ENCODE measurements at regions not wholly inside any gene's neighbourhood (a gene's known extent, or its start where the extent isn't known, plus 50 kb on each side); places are given as distances from the start of the nearest gene placed in this dataset.

DNA sequence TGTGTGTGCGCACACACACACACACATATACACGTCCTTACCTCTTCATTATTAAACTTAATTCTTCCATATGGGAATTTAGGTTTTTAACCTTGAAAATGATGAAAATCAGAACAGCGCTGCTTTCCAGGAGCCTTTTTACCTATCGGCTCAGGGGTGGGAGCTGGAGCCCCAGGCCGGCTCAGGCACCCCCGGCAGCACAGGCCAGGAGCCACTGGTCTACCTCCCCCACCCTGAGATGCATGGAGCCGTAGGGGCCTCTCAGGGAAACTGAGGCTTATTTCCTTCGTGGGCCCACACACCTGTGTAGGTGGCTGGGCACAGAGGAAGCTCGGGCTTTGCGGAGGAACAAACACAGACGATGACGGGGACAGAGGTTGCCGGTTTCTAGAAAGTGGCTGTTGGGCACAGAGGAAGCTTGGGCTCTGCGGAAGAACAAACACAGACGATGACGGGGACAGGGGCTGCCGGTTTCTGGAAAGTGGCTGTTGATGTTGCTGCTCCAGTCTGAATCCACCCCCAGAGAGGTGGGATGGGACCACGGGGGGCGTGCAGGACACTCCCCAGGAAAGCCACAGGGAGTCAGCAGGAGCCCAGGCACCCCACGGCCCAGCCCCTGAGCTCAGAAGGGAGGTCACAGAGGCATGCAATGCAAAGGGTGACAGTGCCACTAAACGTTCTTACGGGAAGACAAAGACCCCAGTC, 149.4 kb downstream of the BRD1 start:
- no peak overlapping the region for H3K4me3 ChIP-seq (ENCODE audit: low read depth, low read length)
- no peak for DNase-seq (ENCODE audit: low read depth)
- TF ChIP-seq, protein P1, sequence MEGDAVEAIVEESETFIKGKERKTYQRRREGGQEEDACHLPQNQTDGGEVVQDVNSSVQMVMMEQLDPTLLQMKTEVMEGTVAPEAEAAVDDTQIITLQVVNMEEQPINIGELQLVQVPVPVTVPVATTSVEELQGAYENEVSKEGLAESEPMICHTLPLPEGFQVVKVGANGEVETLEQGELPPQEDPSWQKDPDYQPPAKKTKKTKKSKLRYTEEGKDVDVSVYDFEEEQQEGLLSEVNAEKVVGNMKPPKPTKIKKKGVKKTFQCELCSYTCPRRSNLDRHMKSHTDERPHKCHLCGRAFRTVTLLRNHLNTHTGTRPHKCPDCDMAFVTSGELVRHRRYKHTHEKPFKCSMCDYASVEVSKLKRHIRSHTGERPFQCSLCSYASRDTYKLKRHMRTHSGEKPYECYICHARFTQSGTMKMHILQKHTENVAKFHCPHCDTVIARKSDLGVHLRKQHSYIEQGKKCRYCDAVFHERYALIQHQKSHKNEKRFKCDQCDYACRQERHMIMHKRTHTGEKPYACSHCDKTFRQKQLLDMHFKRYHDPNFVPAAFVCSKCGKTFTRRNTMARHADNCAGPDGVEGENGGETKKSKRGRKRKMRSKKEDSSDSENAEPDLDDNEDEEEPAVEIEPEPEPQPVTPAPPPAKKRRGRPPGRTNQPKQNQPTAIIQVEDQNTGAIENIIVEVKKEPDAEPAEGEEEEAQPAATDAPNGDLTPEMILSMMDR (conservative IDR thresholded peaks at IDR 0.05; ENCODE audit: low read depth, low read length), result no peak

DNA sequence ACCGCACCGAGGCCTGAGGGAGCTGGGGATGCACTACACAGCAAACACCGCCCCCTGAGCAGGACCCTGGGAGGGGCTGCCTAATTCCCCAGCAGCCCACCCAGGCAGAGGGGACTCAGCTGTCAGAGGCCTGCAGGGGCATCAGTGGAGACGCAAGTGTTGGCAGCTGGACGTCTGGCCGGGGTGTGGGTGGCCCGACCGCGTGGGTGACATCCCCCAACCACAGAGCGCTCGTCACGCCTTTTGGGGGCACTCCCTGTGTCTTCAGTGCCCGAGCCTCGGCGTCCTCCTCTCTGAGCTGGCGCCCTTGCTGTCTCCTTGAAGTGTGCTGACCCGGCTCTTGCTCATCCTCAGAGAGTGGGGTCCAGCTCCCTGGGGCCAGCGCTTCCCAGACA, 150.2 kb downstream of the BRD1 start:
- no peak overlapping the region for H3K4me3 ChIP-seq (ENCODE audit: low read depth, low read length)
- DNase-seq (ENCODE audit: low read depth), result no peak
- TF ChIP-seq, protein P1 (conservative IDR thresholded peaks at IDR 0.05; ENCODE audit: low read depth, low read length), result no peak

GRCh38 chr22:49676783-49677494, 150.7 kb downstream of the BRD1 start:
- TF ChIP-seq, protein P1 (conservative IDR thresholded peaks at IDR 0.05; ENCODE audit: low read depth, low read length), result no peak
- DNase-seq (ENCODE audit: low read depth), result no peak

DNA sequence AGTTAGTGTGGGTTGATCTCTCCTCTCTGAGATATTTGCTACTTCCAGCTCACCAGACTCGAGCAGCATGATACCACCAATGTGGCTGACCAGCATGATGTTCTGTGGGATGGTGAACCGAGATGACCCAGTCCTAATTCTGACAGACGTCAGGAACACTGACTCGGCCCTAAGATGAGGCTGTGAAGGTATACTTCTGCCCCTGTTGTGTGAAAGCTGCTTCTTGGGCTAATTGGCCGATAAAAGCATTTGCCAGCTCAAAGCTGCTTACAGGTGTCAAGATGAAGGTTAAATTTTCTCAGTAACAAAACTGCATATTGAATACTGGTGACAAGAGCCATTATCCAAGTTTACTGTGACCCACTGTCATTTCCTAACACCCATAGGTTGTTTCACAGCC, 151.4 kb downstream of the BRD1 start:
- TF ChIP-seq, protein P1 (conservative IDR thresholded peaks at IDR 0.05; ENCODE audit: low read depth, low read length), result no peak
- H3K4me3 ChIP-seq (ENCODE audit: low read depth, low read length), result no peak overlapping the region
- DNase-seq (ENCODE audit: low read depth), result no peak

More at GRCh38 chr22:49676783-49677494, 150.7 kb downstream of the BRD1 start:
- H3K4me3 ChIP-seq (ENCODE audit: low read depth, low read length), result no peak overlapping the region

DNA sequence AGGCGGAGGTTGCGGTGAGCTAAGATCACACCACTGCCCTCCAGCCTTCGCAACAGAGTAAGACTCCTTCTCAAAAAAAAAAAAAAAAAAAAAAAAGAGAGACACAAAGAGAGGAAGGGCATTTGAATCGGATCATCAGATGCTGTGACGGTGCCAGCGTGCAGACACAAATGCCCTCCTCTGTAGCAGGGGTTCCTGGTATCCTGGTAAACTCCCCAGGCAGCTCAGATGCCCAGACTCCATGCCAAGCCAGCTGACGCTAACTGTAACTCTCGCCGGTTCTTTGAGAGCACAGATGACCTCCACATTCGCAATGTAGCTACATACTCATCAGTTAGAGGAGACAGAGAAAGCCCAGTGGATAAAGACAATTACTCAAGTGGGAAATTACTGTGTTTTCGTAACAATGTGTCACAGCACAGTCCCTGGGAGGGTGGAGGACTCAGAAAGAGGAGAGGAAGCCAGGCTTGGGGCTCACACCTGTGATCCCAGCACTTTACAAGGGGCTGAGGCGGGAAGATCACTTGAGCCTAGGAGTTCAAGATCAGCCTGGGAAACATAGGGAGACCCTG, 153.1 kb downstream of the BRD1 start:
- no peak for DNase-seq (ENCODE audit: low read depth)
- TF ChIP-seq, protein P1 (conservative IDR thresholded peaks at IDR 0.05; ENCODE audit: low read depth, low read length), result no peak
- H3K4me3 ChIP-seq (ENCODE audit: low read depth, low read length), result no peak overlapping the region

DNA sequence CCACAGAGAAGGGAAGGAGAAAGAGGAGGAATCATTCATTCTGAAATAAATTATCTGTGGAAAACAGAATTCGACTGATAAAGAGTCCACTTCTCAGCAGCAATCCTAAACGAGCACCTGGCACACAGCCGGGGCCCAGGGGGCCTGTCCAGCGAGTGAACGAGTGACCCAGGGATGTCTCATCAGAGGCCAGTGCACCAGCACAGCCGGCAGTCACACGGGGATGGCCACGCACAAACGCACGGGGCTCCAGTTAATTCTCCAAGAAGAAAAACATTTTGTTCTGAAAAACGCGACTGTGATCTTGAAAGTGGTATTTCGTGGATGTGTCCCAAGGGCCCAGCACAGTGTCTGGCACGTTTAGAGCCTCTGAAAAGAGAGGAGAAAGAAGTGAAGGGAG, 154.6 kb downstream of the BRD1 start:
- TF ChIP-seq, protein P1 (conservative IDR thresholded peaks at IDR 0.05; ENCODE audit: low read depth, low read length), result no peak
- no peak for DNase-seq (ENCODE audit: low read depth)
- no peak overlapping the region for H3K4me3 ChIP-seq (ENCODE audit: low read depth, low read length)
